Glomerular endothelial cell (primary cell): ENCODE measurements at regions not wholly inside any gene's neighbourhood (a gene's known extent, or its start where the extent isn't known, plus 50 kb on each side); places are given as distances from the start of the nearest gene placed in this dataset.

Experiments
- DNase-seq: peaks from one replicate; pipeline ENCODE4 v3.0.0-alpha.2; 2011; ENCODE audit warnings: low read depth, low spot score; ENCODE audit errors: extremely low read depth

- DNase-seq = no peak
Measured at GRCh38 chr3:80259736-80260135, 491.9 kb upstream of the ROBO1 start.

GRCh38 chr3:80252113-80252512 lies 484.3 kb upstream of the ROBO1 start:
- DNase-seq = no peak

- no peak for DNase-seq
Measured at GRCh38 chr3:80247766-80248165, 480.0 kb upstream of the ROBO1 start.

- DNase-seq = no peak
Measured at GRCh38 chr3:80244390-80244789, 476.6 kb upstream of the ROBO1 start.

GRCh38 chr3:80241791-80242190 lies 474.0 kb upstream of the ROBO1 start:
- DNase-seq = no peak

GRCh38 chr3:80239301-80239700 lies 471.5 kb upstream of the ROBO1 start:
- no peak for DNase-seq

- DNase-seq = no peak
Measured at GRCh38 chr3:80238606-80239005, 470.8 kb upstream of the ROBO1 start.

GRCh38 chr3:80238152-80238551 lies 470.4 kb upstream of the ROBO1 start:
- DNase-seq = no peak

- no peak for DNase-seq
Measured at GRCh38 chr3:80234706-80235105, 466.9 kb upstream of the ROBO1 start.

- DNase-seq = no peak
Measured at GRCh38 chr3:80233576-80233975, 465.8 kb upstream of the ROBO1 start.

GRCh38 chr3:80232760-80233159 lies 465.0 kb upstream of the ROBO1 start:
- peak; percentile 14 for DNase-seq

GRCh38 chr3:80230962-80231361 lies 463.2 kb upstream of the ROBO1 start:
- no peak for DNase-seq

GRCh38 chr3:80227216-80227615 lies 459.4 kb upstream of the ROBO1 start:
- DNase-seq = no peak

GRCh38 chr3:80215191-80215590 lies 447.4 kb upstream of the ROBO1 start:
- DNase-seq = no peak

- no peak for DNase-seq
Measured at GRCh38 chr3:80213086-80213485, 445.3 kb upstream of the ROBO1 start.

GRCh38 chr3:80192936-80193335 lies 425.1 kb upstream of the ROBO1 start:
- DNase-seq = no peak

GRCh38 chr3:80190051-80190450 lies 422.3 kb upstream of the ROBO1 start:
- peak; percentile 97 for DNase-seq

- no peak for DNase-seq
Measured at GRCh38 chr3:80187981-80188380, 420.2 kb upstream of the ROBO1 start.

GRCh38 chr3:80159990-80160506 lies 392.2 kb upstream of the ROBO1 start:
- no peak for DNase-seq

- no peak for DNase-seq
Measured at GRCh38 chr3:80158332-80158731, 390.5 kb upstream of the ROBO1 start.

- DNase-seq = no peak
Measured at GRCh38 chr3:80157546-80157945, 389.7 kb upstream of the ROBO1 start.

- no peak for DNase-seq
Measured at GRCh38 chr3:80152692-80153091, 384.9 kb upstream of the ROBO1 start.

GRCh38 chr3:80142714-80143113 lies 374.9 kb upstream of the ROBO1 start:
- no peak for DNase-seq

GRCh38 chr3:80141557-80141956 lies 373.8 kb upstream of the ROBO1 start:
- DNase-seq = no peak
